AG09309 (cell line): ENCODE measurements at regions not wholly inside any gene's neighbourhood (a gene's known extent, or its start where the extent isn't known, plus 50 kb on each side); places are given as distances from the start of the nearest gene placed in this dataset.

ENCODE experiments used
- DNase-seq: peaks from one replicate; pipeline ENCODE4 v3.0.0-alpha.2; 2010; ENCODE audit warnings: low read depth
- H3K4me3 ChIP-seq: 2 replicates; pipeline ENCODE4 v1.5.1; 2011; ENCODE audit warnings: mild to moderate bottlenecking, low read depth, low read length, moderate library complexity; ENCODE audit not compliant: control insufficient read depth
- CTCF ChIP-seq: IDR thresholded peaks from 2 replicates; pipeline ENCODE4 v1.5.1; 2011; ENCODE audit warnings: mild to moderate bottlenecking, low read depth, low read length, inconsistent platforms; ENCODE audit not compliant: insufficient read depth, control insufficient read depth; ENCODE audit errors: missing control alignments

GRCh38 chr9:85884256-85884655 lies 56.7 kb upstream of the NAA35 start:
- DNase-seq, result peak; percentile 0
- H3K4me3 ChIP-seq, result no peak overlapping the region
- no peak for TF ChIP-seq CTCF

GRCh38 chr9:85890962-85891361 lies 50.0 kb upstream of the NAA35 start:
- no peak for DNase-seq
- no peak for TF ChIP-seq CTCF
- H3K4me3 ChIP-seq, result no peak overlapping the region
